COR-L47 (cell line): ENCODE measurements at regions not wholly inside any gene's neighbourhood (a gene's known extent, or its start where the extent isn't known, plus 50 kb on each side); places are given as distances from the start of the nearest gene placed in this dataset.

Experiments
- DNase-seq: peaks from one replicate; lab custom pipeline; 2025; lab: John Stamatoyannopoulos, UW

GRCh38 chr9:86795823-86796553 is 151.3 kb downstream of the GAS1 start:
- DNase-seq = no peak

- no peak for DNase-seq
Observed at GRCh38 chr9:86795047-86795442, 152.3 kb downstream of the GAS1 start.

- no peak for DNase-seq
Observed at GRCh38 chr9:86794391-86795046, 152.8 kb downstream of the GAS1 start.

- no peak for DNase-seq
Observed at GRCh38 chr9:86792136-86792535, 155.2 kb downstream of the GAS1 start.

GRCh38 chr9:86790805-86791204 is 156.5 kb downstream of the GAS1 start:
- DNase-seq = no peak

- DNase-seq = no peak
Observed at GRCh38 chr9:86788456-86788855, 158.8 kb downstream of the GAS1 start.

- no peak for DNase-seq
Observed at GRCh38 chr9:86783884-86784283, 163.4 kb downstream of the GAS1 start.

- no peak for DNase-seq
Observed at GRCh38 chr9:86782831-86783230, 164.5 kb downstream of the GAS1 start.

- no peak for DNase-seq
Observed at GRCh38 chr9:86778761-86779160, 168.5 kb downstream of the GAS1 start.

- no peak for DNase-seq
Observed at GRCh38 chr9:86775718-86776117, 171.6 kb downstream of the GAS1 start.

- no peak for DNase-seq
Observed at GRCh38 chr9:86774116-86774515, 173.2 kb downstream of the GAS1 start.

- DNase-seq = no peak
Observed at GRCh38 chr9:86773422-86773945, 173.8 kb downstream of the GAS1 start.

GRCh38 chr9:86772635-86772993 is 174.7 kb downstream of the GAS1 start:
- no peak for DNase-seq

- DNase-seq = no peak
Observed at GRCh38 chr9:86771941-86772634, 175.2 kb downstream of the GAS1 start.

GRCh38 chr9:86771420-86771819 is 175.9 kb downstream of the GAS1 start:
- no peak for DNase-seq

GRCh38 chr9:86768709-86769108 is 178.6 kb downstream of the GAS1 start:
- DNase-seq = no peak

GRCh38 chr9:86768020-86768419 is 179.3 kb downstream of the GAS1 start:
- no peak for DNase-seq

GRCh38 chr9:86767373-86767772 is 179.9 kb downstream of the GAS1 start:
- no peak for DNase-seq

- no peak for DNase-seq
Observed at GRCh38 chr9:86766912-86767311, 180.4 kb downstream of the GAS1 start.

GRCh38 chr9:86766511-86766910 is 180.8 kb downstream of the GAS1 start:
- DNase-seq = no peak

GRCh38 chr9:86765746-86766430 is 181.4 kb downstream of the GAS1 start:
- DNase-seq = no peak

GRCh38 chr9:86764671-86765343 is 182.5 kb downstream of the GAS1 start:
- no peak for DNase-seq
